Peyer's patch (tissue), 4 donors: ENCODE measurements at regions not wholly inside any gene's neighbourhood (a gene's known extent, or its start where the extent isn't known, plus 50 kb on each side); places are given as distances from the start of the nearest gene placed in this dataset.

Source experiments
- DNase-seq, 3 donors: peaks; one replicate each; pipeline ENCODE4 v3.0.0-alpha.2; 2017 to 2019
- H3K27ac ChIP-seq, 4 donors: fragments of 200-600 bp; sonication (generic); one replicate each; pipeline ENCODE4 v1.5.1; 2016 to 2019
- H3K27me3 ChIP-seq, 2 donors: fragments of 200-600 bp; sonication (generic); one replicate each; pipeline ENCODE4 v1.5.1; 2019
- H3K36me3 ChIP-seq, 3 donors: fragments of 200-600 bp; sonication (generic); one replicate each; pipeline ENCODE4 v1.5.1; 2016 to 2019
- H3K4me1 ChIP-seq, 4 donors: fragments of 200-600 bp; sonication (generic); one replicate each; pipeline ENCODE4 v1.5.1; 2016 to 2019
- H3K4me3 ChIP-seq, 4 donors: fragments of 200-600 bp; sonication (generic); 1 replicate in 3 of 4; 2 replicates in 1 of 4; pipeline ENCODE4 v1.5.1; 2016 to 2019; ENCODE audit warnings: mild to moderate bottlenecking in 1 of 4
- H3K9me3 ChIP-seq, 4 donors: fragments of 200-600 bp; sonication (generic); one replicate each; pipeline ENCODE4 v1.5.1; 2016 to 2019; ENCODE audit warnings: mild to moderate bottlenecking in 1 of 4
- CTCF ChIP-seq, 6 experiments: fragments of 450-650 bp in 4 of 6; fragments of 200-600 bp in 2 of 6; sonication (generic) in 1 of 6; IDR thresholded peaks; one replicate each; pipeline ENCODE4 v1.5.1; 2017 to 2019; ENCODE audit warnings: antibody characterized with exemption in 6 of 6, mild to moderate bottlenecking in 3 of 6, moderate library complexity in 1 of 6
- POLR2A ChIP-seq, 2 donors: fragments of 450-650 bp; IDR thresholded peaks; one replicate each; pipeline ENCODE4 v1.5.1; 2017; ENCODE audit warnings: antibody characterized with exemption in 2 of 2, mild to moderate bottlenecking in 2 of 2, moderate library complexity in 2 of 2

- Histone ChIP-seq H3K9me3 (no peaks in the 10 kb centered on the region), H3K4me1 (no peaks in the 10 kb centered on the region), H3K4me3 (no peak overlapping the region), H3K27me3 (no peaks in the 10 kb centered on the region), H3K36me3 (no peaks in the 10 kb centered on the region), H3K27ac (no peak overlapping the region)
- DNase-seq, result no peak
- TF ChIP-seq CTCF (IDR thresholded peaks at IDR 0.05) (no peak), POLR2A (IDR thresholded peaks at IDR 0.05) (no peak)
These were observed 153.4 kb upstream of the B3GAT1 start for GRCh38 chr11:134565343-134565891.

GRCh38 chr11:134564472-134565200, 152.6 kb upstream of the B3GAT1 start:
- Histone ChIP-seq H3K9me3 (no peaks in the 10 kb centered on the region), H3K27ac (no peak overlapping the region), H3K4me3 (no peak overlapping the region), H3K36me3 (no peaks in the 10 kb centered on the region), H3K27me3 (no peaks in the 10 kb centered on the region), H3K4me1 (no peaks in the 10 kb centered on the region)
- DNase-seq, result no peak
- TF ChIP-seq CTCF (IDR thresholded peaks at IDR 0.05) (no peak), POLR2A (IDR thresholded peaks at IDR 0.05) (no peak)

- H3K27ac ChIP-seq, result no peak overlapping the region
- no peaks in the 10 kb centered on the region for H3K27me3 ChIP-seq
- TF ChIP-seq POLR2A (IDR thresholded peaks at IDR 0.05), result no peak
- no peak for TF ChIP-seq CTCF (IDR thresholded peaks at IDR 0.05)
- H3K9me3 ChIP-seq, result no peaks in the 10 kb centered on the region
- no peaks in the 10 kb centered on the region for H3K36me3 ChIP-seq
- no peaks in the 10 kb centered on the region for H3K4me1 ChIP-seq
- DNase-seq, result no peak
- H3K4me3 ChIP-seq, result no peak overlapping the region
These were observed 151.0 kb upstream of the B3GAT1 start for GRCh38 chr11:134562941-134563471.

GRCh38 chr11:134562196-134562595, 150.2 kb upstream of the B3GAT1 start:
- TF ChIP-seq POLR2A (IDR thresholded peaks at IDR 0.05), result no peak
- TF ChIP-seq CTCF (IDR thresholded peaks at IDR 0.05), result no peak
- no peaks in the 10 kb centered on the region for H3K4me1 ChIP-seq
- no peaks in the 10 kb centered on the region for H3K9me3 ChIP-seq
- H3K27ac ChIP-seq, result no peak overlapping the region
- no peak for DNase-seq
- no peak overlapping the region for H3K4me3 ChIP-seq
- no peaks in the 10 kb centered on the region for H3K27me3 ChIP-seq
- H3K36me3 ChIP-seq, result no peaks in the 10 kb centered on the region

GRCh38 chr11:134561331-134561720, 149.3 kb upstream of the B3GAT1 start:
- TF ChIP-seq CTCF (IDR thresholded peaks at IDR 0.05) (no peak), POLR2A (IDR thresholded peaks at IDR 0.05) (no peak)
- no peaks in the 10 kb centered on the region for H3K4me1 ChIP-seq
- no peaks in the 10 kb centered on the region for H3K36me3 ChIP-seq
- no peaks in the 10 kb centered on the region for H3K27me3 ChIP-seq
- H3K27ac ChIP-seq, result no peak overlapping the region
- H3K4me3 ChIP-seq, result no peak overlapping the region
- no peaks in the 10 kb centered on the region for H3K9me3 ChIP-seq
- no peak for DNase-seq
